H4 (cell line): ENCODE measurements at regions not wholly inside any gene's neighbourhood (a gene's known extent, or its start where the extent isn't known, plus 50 kb on each side); places are given as distances from the start of the nearest gene placed in this dataset.

Source experiments
- DNase-seq: peaks from one replicate; pipeline ENCODE4 v3.0.0-alpha.2; 2015; ENCODE audit warnings: low spot score

DNA sequence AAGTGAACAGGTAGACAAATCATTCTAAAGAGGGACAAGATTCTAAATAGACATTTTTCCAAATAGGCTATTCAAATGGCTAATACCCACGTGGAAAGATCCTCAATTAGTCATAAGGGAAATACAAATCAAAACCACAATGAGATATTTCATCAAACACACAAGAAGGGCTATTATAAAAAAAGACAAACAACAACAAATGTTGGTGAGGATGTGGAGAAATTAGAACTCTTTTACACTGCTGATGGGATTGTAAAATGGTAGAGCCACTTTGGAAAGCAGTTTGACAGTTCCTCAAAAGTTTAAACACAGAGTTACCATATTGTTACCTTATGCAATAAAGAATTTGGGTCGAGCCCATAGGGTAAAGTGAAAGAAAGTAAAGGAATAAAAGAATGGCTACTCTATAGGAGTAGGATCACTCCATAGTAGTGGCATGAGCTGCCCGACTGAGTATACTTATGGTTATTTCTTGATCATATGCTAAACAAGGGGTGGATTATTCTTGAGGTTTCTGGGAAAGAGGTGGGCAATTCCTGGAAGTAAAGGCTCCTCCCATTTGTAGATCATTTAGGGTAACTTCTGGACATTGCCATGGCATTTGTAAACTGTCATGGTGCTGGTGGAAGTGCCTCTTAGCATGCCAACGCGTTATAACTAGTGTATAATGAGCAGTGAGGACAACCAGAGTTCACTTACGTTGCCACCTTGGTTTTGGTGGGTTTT, 58.9 kb upstream of the FAM9C start:
- DNase-seq: no peak

GRCh38 chrX:13102636-13103035, 58.2 kb upstream of the FAM9C start:
- DNase-seq: no peak

DNA sequence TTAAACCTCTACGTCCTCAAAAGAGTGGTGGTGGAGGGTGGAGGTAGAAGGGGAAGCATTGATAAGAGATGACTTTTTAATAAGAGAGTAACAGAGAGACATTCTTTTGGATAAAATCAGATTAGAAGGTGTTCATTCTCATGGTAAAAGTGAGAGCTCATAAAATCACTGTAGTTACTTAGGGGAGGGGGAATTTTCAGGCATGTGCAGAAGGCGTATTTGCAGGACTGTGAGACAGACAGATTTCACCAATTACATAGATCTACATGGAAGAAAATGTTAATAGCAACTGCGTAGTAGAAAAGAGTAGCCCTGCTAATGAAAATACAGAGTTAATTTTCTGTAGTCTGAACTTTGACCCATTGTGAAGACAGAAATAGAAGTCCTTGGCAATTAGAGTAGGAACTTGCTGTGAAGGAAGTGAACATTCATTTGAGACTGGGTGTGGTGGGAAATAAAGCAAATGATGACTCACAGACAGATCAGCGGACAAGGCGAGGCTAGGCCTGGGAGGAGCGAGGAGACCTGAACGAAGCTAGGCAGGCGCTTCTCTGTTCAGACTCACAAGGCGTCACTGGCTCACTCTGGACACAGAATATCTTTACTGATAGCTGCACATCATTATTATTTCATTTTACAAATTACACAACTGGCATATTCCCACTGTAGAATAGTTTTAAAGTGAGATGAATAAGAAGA, 57.2 kb upstream of the FAM9C start:
- peak; percentile 86 for DNase-seq

- no peak for DNase-seq
These were observed 54.7 kb upstream of the FAM9C start for GRCh38 chrX:13099121-13099520.

GRCh38 chrX:13096728-13097127, 52.3 kb upstream of the FAM9C start:
- no peak for DNase-seq

- no peak for DNase-seq
These were observed 50.5 kb upstream of the FAM9C start for GRCh38 chrX:13094828-13095341.

- DNase-seq: no peak
These were observed 50.0 kb upstream of the FAM9C start for GRCh38 chrX:13094374-13094773.
